Neural progenitor cell (in vitro differentiated cells): ENCODE measurements at regions not wholly inside any gene's neighbourhood (a gene's known extent, or its start where the extent isn't known, plus 50 kb on each side); places are given as distances from the start of the nearest gene placed in this dataset.
"Not testable (repeated sequence)": the region's sequence is repeated elsewhere in the genome, so short reads cannot be mapped to it uniquely, and the experiment has no call there.

Experiments used
- DNase-seq: peaks from one replicate; pipeline ENCODE4 v3.0.0-alpha.2; 2016; ENCODE audit warnings: low spot score
- H2AFZ ChIP-seq: fragments of 200-600 bp; sonication (generic); replicated peaks from 2 replicates; pipeline ENCODE4 v1.6.1; 2016; ENCODE audit warnings: antibody characterized with exemption
- H3F3A ChIP-seq: fragments of 200-600 bp; sonication (generic); 2 replicates; pipeline ENCODE4 v1.6.1; 2016; ENCODE audit warnings: antibody characterized with exemption, low read depth
- H3K27ac ChIP-seq: fragments of 200-600 bp; sonication (generic); 2 replicates; pipeline ENCODE4 v1.5.1; 2016; ENCODE audit warnings: mild to moderate bottlenecking
- H3K27me3 ChIP-seq: fragments of 200-600 bp; sonication (generic); 2 replicates; pipeline ENCODE4 v1.6.1; 2016; ENCODE audit warnings: mild to moderate bottlenecking, moderate library complexity
- H3K36me3 ChIP-seq: fragments of 200-600 bp; sonication (generic); 2 replicates; pipeline ENCODE4 v1.5.1; 2016
- H3K4me1 ChIP-seq: fragments of 200-600 bp; sonication (generic); 2 replicates; pipeline ENCODE4 v1.6.1; 2016; ENCODE audit warnings: mixed run types
- H3K4me2 ChIP-seq: fragments of 200-600 bp; sonication (generic); 2 replicates; pipeline ENCODE4 v1.6.1; 2016
- H3K4me3 ChIP-seq: fragments of 200-600 bp; sonication (generic); 2 replicates; pipeline ENCODE4 v1.5.1; 2016
- H3K79me2 ChIP-seq: fragments of 200-600 bp; sonication (generic); 2 replicates; pipeline ENCODE4 v1.6.1; 2016; ENCODE audit warnings: low read depth
- H3K9ac ChIP-seq: fragments of 200-600 bp; sonication (generic); 2 replicates; pipeline ENCODE4 v1.6.1; 2016
- H3K9me3 ChIP-seq: fragments of 200-600 bp; sonication (generic); 2 replicates; pipeline ENCODE4 v1.5.1; 2016; ENCODE audit warnings: low read depth
- H4K20me1 ChIP-seq: fragments of 200-600 bp; sonication (generic); 2 replicates; pipeline ENCODE4 v1.6.1; 2016; ENCODE audit warnings: low read depth
- H3K27ac Mint-ChIP-seq: 3 replicates; pipeline ENCODE4 v1.8.0; 2021; ENCODE audit warnings: mixed read lengths
- H3K27me3 Mint-ChIP-seq: 2 replicates; pipeline ENCODE4 v1.8.0; 2022; ENCODE audit warnings: low read depth, mild to moderate bottlenecking, inconsistent platforms, moderate library complexity, mixed read lengths; ENCODE audit not compliant: insufficient read depth
- H3K36me3 Mint-ChIP-seq: 3 replicates; pipeline ENCODE4 v1.8.0; 2021; ENCODE audit warnings: mixed read lengths
- H3K4me1 Mint-ChIP-seq: 3 replicates; pipeline ENCODE4 v1.8.0; 2021; ENCODE audit warnings: mixed read lengths
- H3K4me3 Mint-ChIP-seq: 3 replicates; pipeline ENCODE4 v1.8.0; 2021; ENCODE audit warnings: mild to moderate bottlenecking, moderate library complexity, mixed read lengths
- H3K9me3 Mint-ChIP-seq: 3 replicates; pipeline ENCODE4 v1.8.0; 2020; ENCODE audit warnings: mixed read lengths
- CTCF ChIP-seq: fragments of 200-600 bp; sonication (generic); IDR thresholded peaks from 2 replicates; pipeline ENCODE4 v1.5.1; 2017; ENCODE audit warnings: antibody characterized with exemption, mild to moderate bottlenecking
- EZH2 ChIP-seq: fragments of 200-600 bp; sonication (generic); IDR thresholded peaks from 2 replicates; pipeline ENCODE4 v1.6.1; 2017; ENCODE audit warnings: antibody characterized with exemption, mild to moderate bottlenecking, moderate library complexity
- EZH2phosphoT487 ChIP-seq: fragments of 200-600 bp; sonication (generic); IDR thresholded peaks from 2 replicates; pipeline ENCODE4 v1.6.1; 2017; ENCODE audit warnings: antibody characterized with exemption

GRCh38 chrX:96578781-96579180 is 105.9 kb upstream of the DIAPH2 start:
- TF ChIP-seq CTCF = no peak
- TF ChIP-seq EZH2phosphoT487 = no peak
- TF ChIP-seq EZH2 = no peak
- no peaks in the 10 kb centered on the region for H3K36me3 Mint-ChIP-seq
- no peak overlapping the region for H2AFZ ChIP-seq
- no peak overlapping the region for H3K27ac ChIP-seq
- peaks cover 2% of the 10 kb centered on the region for H3K27me3 Mint-ChIP-seq
- no peaks in the 10 kb centered on the region for H4K20me1 ChIP-seq
- H3K4me1 Mint-ChIP-seq = no peaks in the 10 kb centered on the region
- no peak overlapping the region for H3K4me3 ChIP-seq
- H3K4me3 Mint-ChIP-seq = no peak overlapping the region
- no peak overlapping the region for H3K27ac Mint-ChIP-seq
- no peaks in the 10 kb centered on the region for H3F3A ChIP-seq
- H3K79me2 ChIP-seq = no peaks in the 10 kb centered on the region
- H3K9ac ChIP-seq = no peak overlapping the region
- no peaks in the 10 kb centered on the region for H3K36me3 ChIP-seq
- H3K27me3 ChIP-seq = no peaks in the 10 kb centered on the region
- no peaks in the 10 kb centered on the region for H3K4me1 ChIP-seq
- no peak overlapping the region for H3K4me2 ChIP-seq
- no peak for DNase-seq
- H3K9me3 Mint-ChIP-seq = no peaks in the 10 kb centered on the region
- no peaks in the 10 kb centered on the region for H3K9me3 ChIP-seq

GRCh38 chrX:96579252-96579651 is 105.4 kb upstream of the DIAPH2 start:
- H3K36me3 ChIP-seq = no peaks in the 10 kb centered on the region
- peaks cover 2% of the 10 kb centered on the region for H3K27me3 Mint-ChIP-seq
- no peaks in the 10 kb centered on the region for H3K9me3 Mint-ChIP-seq
- TF ChIP-seq EZH2 (no peak), EZH2phosphoT487 (no peak), CTCF (no peak)
- no peaks in the 10 kb centered on the region for H3K4me1 ChIP-seq
- no peaks in the 10 kb centered on the region for H3K36me3 Mint-ChIP-seq
- H3K4me1 Mint-ChIP-seq = no peaks in the 10 kb centered on the region
- no peak overlapping the region for H3K27ac ChIP-seq
- no peak overlapping the region for H3K4me3 ChIP-seq
- no peak overlapping the region for H3K27ac Mint-ChIP-seq
- no peak overlapping the region for H3K9ac ChIP-seq
- H2AFZ ChIP-seq = no peak overlapping the region
- no peaks in the 10 kb centered on the region for H4K20me1 ChIP-seq
- no peaks in the 10 kb centered on the region for H3K9me3 ChIP-seq
- H3F3A ChIP-seq = no peaks in the 10 kb centered on the region
- no peak overlapping the region for H3K4me3 Mint-ChIP-seq
- H3K79me2 ChIP-seq = no peaks in the 10 kb centered on the region
- no peaks in the 10 kb centered on the region for H3K27me3 ChIP-seq
- no peak for DNase-seq
- no peak overlapping the region for H3K4me2 ChIP-seq

GRCh38 chrX:96590403-96590802 is 94.2 kb upstream of the DIAPH2 start:
- H3K9me3 Mint-ChIP-seq = peaks cover 11% of the 10 kb centered on the region
- DNase-seq = no peak
- H3K4me2 ChIP-seq = no peak overlapping the region
- no peaks in the 10 kb centered on the region for H3F3A ChIP-seq
- no peak overlapping the region for H3K4me3 Mint-ChIP-seq
- H3K4me1 Mint-ChIP-seq = no peaks in the 10 kb centered on the region
- no peaks in the 10 kb centered on the region for H4K20me1 ChIP-seq
- no peak overlapping the region for H3K27ac Mint-ChIP-seq
- H2AFZ ChIP-seq = no peak overlapping the region
- no peaks in the 10 kb centered on the region for H3K36me3 ChIP-seq
- H3K27me3 ChIP-seq = no peaks in the 10 kb centered on the region
- H3K36me3 Mint-ChIP-seq = no peaks in the 10 kb centered on the region
- H3K27ac ChIP-seq = no peak overlapping the region
- H3K4me3 ChIP-seq = no peak overlapping the region
- H3K4me1 ChIP-seq = no peaks in the 10 kb centered on the region
- H3K9me3 ChIP-seq = no peaks in the 10 kb centered on the region
- no peak overlapping the region for H3K9ac ChIP-seq
- no peaks in the 10 kb centered on the region for H3K27me3 Mint-ChIP-seq
- no peaks in the 10 kb centered on the region for H3K79me2 ChIP-seq
- no peak for TF ChIP-seq EZH2
- no peak for TF ChIP-seq CTCF
- no peak for TF ChIP-seq EZH2phosphoT487

- H3K36me3 Mint-ChIP-seq = no peaks in the 10 kb centered on the region
- TF ChIP-seq EZH2 (no peak), EZH2phosphoT487 (no peak), CTCF (no peak)
- no peaks in the 10 kb centered on the region for H3K4me1 ChIP-seq
These were observed 93.2 kb upstream of the DIAPH2 start for GRCh38 chrX:96591421-96591820.

GRCh38 chrX:96597847-96598246 is 86.8 kb upstream of the DIAPH2 start:
- H3K9me3 Mint-ChIP-seq, H2AFZ ChIP-seq, H3K79me2 ChIP-seq, H3K4me2 ChIP-seq, H3K9me3 ChIP-seq, DNase-seq, H3K27me3 Mint-ChIP-seq, H3K36me3 Mint-ChIP-seq, H4K20me1 ChIP-seq, H3K9ac ChIP-seq, H3F3A ChIP-seq, H3K4me3 ChIP-seq, H3K27ac Mint-ChIP-seq, H3K4me1 ChIP-seq, H3K4me1 Mint-ChIP-seq, H3K27ac ChIP-seq, H3K36me3 ChIP-seq, H3K4me3 Mint-ChIP-seq, H3K27me3 ChIP-seq: not testable (repeated sequence)

More at GRCh38 chrX:96591421-96591820, 93.2 kb upstream of the DIAPH2 start:
- Histone ChIP-seq H3K9ac (no peak overlapping the region), H3K9me3 (no peaks in the 10 kb centered on the region), H4K20me1 (no peaks in the 10 kb centered on the region), H3K79me2 (no peaks in the 10 kb centered on the region), H3K36me3 (no peaks in the 10 kb centered on the region), H3K4me3 (no peak overlapping the region), H3F3A (no peaks in the 10 kb centered on the region), H3K4me2 (no peak overlapping the region), H3K27ac (no peak overlapping the region), H2AFZ (no peak overlapping the region), H3K27me3 (no peaks in the 10 kb centered on the region)
- no peak for DNase-seq
- Mint-ChIP-seq H3K4me1 (no peaks in the 10 kb centered on the region), H3K27ac (no peak overlapping the region), H3K27me3 (no peaks in the 10 kb centered on the region), H3K9me3 (peaks cover 10% of the 10 kb centered on the region), H3K4me3 (no peak overlapping the region)
